ENCODE measurements at regions not wholly inside any gene's neighbourhood (a gene's known extent, or its start where the extent isn't known, plus 50 kb on each side); places are given as distances from the start of the nearest gene placed in this dataset.
A peak's percentile ranks its signal among the peaks of the same experiment; 100 is the strongest.

DNA sequence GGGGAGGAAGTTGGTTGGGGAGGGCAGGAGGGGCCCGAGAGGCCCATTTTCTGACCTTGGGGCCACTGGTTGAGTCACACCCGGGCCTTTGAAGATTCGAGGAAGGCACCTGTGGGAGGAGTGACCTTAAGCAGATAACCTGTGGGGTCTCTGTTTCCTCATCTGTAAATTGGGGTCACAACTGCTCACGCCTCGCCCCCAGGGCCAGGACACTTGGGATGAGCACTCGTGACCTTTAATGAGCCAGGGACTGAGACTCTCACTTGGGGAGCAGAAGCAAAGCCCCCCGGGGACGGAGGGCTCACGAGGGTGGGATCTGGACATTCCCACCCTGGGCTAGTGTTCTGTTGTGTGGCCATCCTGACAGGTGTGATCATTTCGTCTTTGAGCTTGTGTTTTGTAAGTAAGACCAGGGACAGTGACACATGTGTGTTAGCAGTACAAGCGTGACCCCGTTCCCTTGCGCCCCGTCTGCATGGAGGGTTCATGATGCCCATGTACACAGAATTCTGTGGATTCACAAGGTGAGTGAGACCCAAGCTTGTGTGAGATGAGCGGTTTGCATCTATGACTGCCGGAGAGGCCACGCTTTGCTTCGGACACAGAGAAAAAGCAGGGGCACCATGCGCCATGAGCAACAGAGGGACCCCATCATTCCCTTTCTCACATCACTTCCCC lies 79.3 kb upstream of the PMEPA1 start:
- Histone ChIP-seq H3K9me3 (ENCODE audit: control insufficient read depth, low read depth, low read length) (no peaks in the 10 kb centered on the region), H2BK5ac (ENCODE audit: insufficient read length, low read length) (no peak overlapping the region), H3K4ac (ENCODE audit: low read depth, low read length) (no peak overlapping the region), H3K4me2 (ENCODE audit: insufficient read depth, insufficient read length, low read length) (no peak overlapping the region), H2BK120ac (ENCODE audit: low read depth, low read length, poor library complexity, severe bottlenecking) (no peak overlapping the region), H3K18ac (ENCODE audit: insufficient read length, low read depth, low read length) (no peak overlapping the region), H3K79me1 (ENCODE audit: insufficient read depth, low read depth, low read length, poor library complexity, severe bottlenecking) (no peaks in the 10 kb centered on the region), H3K23ac (ENCODE audit: insufficient read length, low read depth, low read length) (no peak overlapping the region), H3T11ph (ENCODE audit: low read length) (no peak overlapping the region), H3K79me2 (ENCODE audit: insufficient read depth, low read length) (no peaks in the 10 kb centered on the region), H3K56ac (ENCODE audit: insufficient read length, low read depth, low read length) (no peak overlapping the region), H2BK20ac (ENCODE audit: low read depth, low read length, poor library complexity, severe bottlenecking) (no peak overlapping the region), H4K8ac (replicated peaks; ENCODE audit: insufficient read length, low read depth, low read length) (no peak overlapping the region), H4K5ac (ENCODE audit: insufficient read length, low read depth, low read length) (no peak overlapping the region), H2BK12ac (ENCODE audit: insufficient read length, low read depth, low read length) (no peak overlapping the region), H2BK15ac (ENCODE audit: low read depth, low read length) (no peak overlapping the region), H3K4me1 (ENCODE audit: insufficient read depth, low read length) (no peaks in the 10 kb centered on the region; the same call in 1 of the 2 replicates), H3K27ac (ENCODE audit: insufficient read length, low read depth, low read length) (no peak overlapping the region), H3K23me2 (ENCODE audit: insufficient read length, low read depth, low read length, poor library complexity, severe bottlenecking) (no peaks in the 10 kb centered on the region), H3K27me3 (ENCODE audit: insufficient read depth, low read length) (no peaks in the 10 kb centered on the region), H4K20me1 (ENCODE audit: control insufficient read depth, insufficient read depth, insufficient read length) (no peaks in the 10 kb centered on the region), H4K91ac (ENCODE audit: insufficient read length, low read depth, low read length) (no peak overlapping the region), H3K14ac (ENCODE audit: insufficient read depth, low read length) (no peak overlapping the region), H3K9ac (ENCODE audit: extremely low read depth, insufficient read length, low read length) (no peak overlapping the region), H2AFZ (ENCODE audit: low read length) (no peak overlapping the region), H2AK5ac (ENCODE audit: insufficient read length, low read length) (no peak overlapping the region)
- H3K4me3 Mint-ChIP-seq, result no peak overlapping the region
- H3K27ac Mint-ChIP-seq, result peak overlapping the region in 2 of 3 experiments; percentile 50 to 96; a peak in 3 of 7 replicates
- H3K9me3 Mint-ChIP-seq, result peaks cover 0 to 5% of the 10 kb centered on the region in 2 experiments; a peak in 2 of 5 replicates
- TF ChIP-seq CTCF (conservative IDR thresholded peaks at IDR 0.05), result no peak
- peak; percentile 17 for DNase-seq
- H3K4me1 Mint-ChIP-seq, result peaks cover 2 to 3% of the 10 kb centered on the region in 2 experiments; a peak in 2 of 4 replicates
- WGBS (ENCODE audit: extremely low coverage, insufficient read length, low lambda C conversion rate), result no CpG with 5 or more reads among the region's 19 CpGs
- H3K36me3 Mint-ChIP-seq (ENCODE audit: insufficient read depth in 1 of 3, low read depth in 3 of 3), result no peaks in the 10 kb centered on the region
- H3K27me3 Mint-ChIP-seq (ENCODE audit: low read depth), result no peaks in the 10 kb centered on the region
